ENCODE measurements at regions not wholly inside any gene's neighbourhood (a gene's known extent, or its start where the extent isn't known, plus 50 kb on each side); places are given as distances from the start of the nearest gene placed in this dataset.

DNA sequence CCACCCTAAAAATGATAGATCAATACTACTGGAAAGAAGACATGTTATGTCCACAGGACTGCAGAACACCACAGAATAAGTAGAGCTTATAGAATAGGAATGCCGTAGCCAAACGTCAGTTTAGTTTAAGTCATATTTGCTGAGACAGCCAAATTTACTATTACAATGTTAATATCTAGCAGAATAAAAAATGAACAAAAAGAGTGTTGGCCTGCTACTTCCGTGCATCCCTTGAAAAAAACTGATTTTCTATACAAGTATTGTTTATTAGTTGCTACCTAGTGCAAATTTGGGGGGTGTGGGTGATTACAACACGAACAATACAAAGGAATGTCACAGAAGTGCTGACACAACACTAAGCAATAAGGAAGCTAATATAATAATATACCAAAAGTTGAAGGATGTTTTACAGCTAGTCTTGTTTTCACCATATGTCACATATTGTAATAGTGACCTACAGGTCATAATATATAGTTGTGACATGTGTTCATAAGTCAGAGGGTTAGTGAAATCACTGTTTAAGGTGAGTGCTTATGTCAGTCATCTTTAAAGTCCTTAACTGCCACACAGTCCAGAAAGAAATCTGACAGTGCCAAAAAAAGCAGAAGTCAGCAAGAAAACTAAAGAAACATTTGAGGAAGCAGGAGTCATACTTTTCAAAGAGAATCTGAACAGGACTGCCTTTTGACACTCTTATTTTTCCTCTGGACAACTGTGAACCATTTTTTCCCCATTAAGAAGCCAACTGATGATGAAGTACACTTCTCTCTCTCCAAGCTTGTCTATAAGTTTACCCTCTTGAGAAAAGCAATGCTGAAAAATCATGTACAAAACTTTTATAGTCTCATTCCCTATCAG is 376.4 kb downstream of the ZEB2 start:
- DNase-seq, result no peak
- ATAC-seq (ENCODE audit: poor library complexity), result peak; percentile 43
- intact Hi-C loops (cut with DNase I), result no loop called here

DNA sequence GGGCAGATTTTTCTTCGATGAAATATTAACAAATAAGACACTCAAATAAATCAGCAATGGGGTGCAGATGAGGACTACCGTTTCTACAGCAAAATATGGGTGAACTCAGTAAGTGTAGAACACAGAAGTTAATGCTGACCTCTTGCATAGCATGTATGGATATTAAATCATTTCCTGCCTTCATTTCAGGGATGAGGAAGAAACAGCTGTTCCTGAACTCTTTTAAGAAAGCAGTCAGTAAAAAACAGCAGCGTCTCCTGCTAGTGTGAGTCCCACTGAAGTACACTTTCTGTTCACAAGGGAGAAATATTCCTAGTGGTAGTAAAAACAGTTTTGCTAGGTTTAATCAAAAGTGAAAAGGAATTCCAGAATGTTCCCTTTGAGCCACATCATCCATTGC is 379.0 kb downstream of the ZEB2 start:
- DNase-seq (no peak), ATAC-seq (ENCODE audit: poor library complexity) (no peak)
- intact Hi-C loops (cut with DNase I), result no loop called here

DNA sequence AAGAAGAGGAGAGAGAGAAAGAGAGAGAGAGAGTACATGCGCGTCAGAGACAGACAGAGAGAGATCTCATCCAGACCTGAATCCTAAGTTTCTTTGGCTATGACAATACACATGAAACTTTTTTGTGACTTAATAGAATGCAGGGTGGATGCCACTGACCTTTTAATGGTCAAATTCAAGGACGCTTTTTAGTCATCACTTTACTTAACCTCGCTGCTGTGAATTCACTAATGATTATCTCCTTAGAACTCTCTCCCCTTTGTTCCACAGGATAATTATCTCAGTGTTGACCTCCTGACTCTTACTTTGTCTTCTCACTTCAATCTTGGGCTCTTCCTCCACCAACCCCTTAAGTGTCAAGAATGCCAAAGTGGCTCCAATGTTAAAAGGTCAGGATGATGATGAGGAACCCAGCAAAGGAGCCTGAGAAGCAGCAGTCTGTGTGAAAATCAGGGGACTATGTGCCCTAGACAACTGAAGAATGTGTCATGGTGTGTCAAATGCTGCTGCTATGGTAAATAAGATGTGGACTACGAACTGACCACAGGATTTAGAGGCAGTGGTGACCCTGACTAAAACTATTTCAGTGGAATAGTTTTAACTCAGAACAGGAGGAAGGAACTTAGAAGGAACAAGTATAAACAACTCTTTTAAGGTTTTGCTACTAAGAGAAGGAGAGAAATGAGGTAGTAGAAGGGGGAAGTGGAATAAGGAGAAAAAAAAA is 382.1 kb downstream of the ZEB2 start:
- intact Hi-C loops (cut with DNase I), result no loop called here
- ATAC-seq (ENCODE audit: poor library complexity), result peak; percentile 20
- no peak for DNase-seq

DNA sequence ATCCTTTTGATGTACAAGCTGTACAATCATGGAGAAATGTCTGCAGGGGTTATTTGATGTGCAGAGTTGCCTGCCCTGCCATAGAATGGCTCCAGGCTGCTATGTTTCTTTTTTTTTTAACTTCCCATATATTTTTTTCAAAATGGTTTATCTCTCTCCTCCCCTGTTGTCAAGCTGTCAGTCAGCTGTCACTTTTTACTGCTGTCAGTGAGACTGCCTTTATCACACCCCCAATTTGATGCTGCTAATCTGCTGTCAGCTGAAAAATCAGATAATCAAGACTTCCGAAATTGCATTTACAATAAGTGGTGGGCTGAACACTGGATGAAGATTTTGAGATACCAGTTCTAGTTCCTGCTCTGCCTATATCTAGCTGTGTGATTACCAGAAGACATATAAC is 382.6 kb downstream of the ZEB2 start:
- DNase-seq, result no peak
- no peak for ATAC-seq (ENCODE audit: poor library complexity)
- intact Hi-C loops (cut with DNase I), result no loop called here

DNA sequence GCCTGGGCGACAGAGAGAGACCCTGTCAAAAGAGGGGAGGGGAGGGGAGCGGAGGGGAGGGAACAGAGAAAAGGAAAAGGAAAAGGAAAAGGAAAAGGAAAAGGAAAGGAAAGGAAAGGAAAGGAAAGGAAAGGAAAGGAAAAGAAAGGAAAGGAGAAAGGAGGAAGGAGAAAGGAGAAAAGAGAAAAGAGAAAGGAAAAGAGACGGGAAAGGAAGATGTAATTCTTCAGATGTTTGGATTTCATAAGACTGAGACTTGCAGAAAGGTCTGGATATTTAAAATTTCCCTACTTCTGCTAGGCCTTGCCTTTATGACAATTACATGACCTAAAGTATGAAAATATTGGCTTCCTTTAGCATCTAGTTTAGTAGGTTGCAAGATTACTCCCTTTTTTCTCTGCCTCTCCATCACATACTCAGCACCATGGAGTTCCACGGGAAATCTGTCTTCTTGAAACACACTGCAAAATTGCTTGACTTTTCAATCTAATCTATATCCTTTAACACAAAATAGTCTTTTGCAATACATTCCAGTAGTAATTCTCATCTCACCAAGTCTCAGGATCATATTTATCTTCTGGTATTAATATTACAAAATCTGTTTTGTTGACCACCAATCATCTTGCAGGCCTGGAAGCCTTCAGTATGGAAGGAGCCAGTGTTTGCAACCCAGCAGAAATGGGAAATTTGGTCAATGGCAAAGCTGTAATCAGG is 383.5 kb downstream of the ZEB2 start:
- intact Hi-C loops (cut with DNase I), result no loop called here
- ATAC-seq (ENCODE audit: poor library complexity) (no peak), DNase-seq (no peak)

DNA sequence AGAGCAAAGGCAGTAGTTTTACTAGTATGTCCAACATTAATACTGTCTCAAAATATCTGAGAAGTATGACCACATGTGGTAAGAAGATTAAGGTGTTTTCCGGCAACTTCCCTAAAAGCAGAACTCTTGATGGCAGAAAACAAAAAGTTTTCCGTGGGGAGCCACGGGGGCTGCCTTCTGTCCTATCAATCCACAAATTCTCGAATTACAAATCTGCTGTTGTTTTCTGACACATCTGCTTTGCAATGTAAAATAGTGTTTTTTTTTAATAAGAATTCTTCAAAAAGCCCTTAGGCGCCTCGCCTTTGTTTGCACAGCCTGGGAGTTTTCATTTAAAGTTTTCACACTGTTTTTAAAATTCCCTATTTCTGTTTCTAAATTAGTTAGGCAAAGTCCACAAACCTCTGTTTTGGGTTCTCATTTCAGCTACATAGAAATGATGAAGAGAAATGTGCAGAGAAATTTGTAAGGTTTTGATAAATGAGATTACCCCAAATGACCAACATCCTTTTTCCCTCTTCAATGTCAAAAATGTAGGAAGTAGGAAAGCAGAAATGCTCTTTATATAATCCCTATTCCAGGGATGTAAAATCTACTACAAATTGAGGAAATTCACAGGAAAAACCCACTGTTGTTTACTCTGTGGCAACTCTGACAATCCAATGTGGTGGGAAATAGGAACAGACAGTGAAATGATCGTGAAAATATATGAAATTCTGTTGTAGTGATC is 385.8 kb downstream of the ZEB2 start:
- ATAC-seq (ENCODE audit: poor library complexity), result no peak
- intact Hi-C loops (cut with DNase I), result no loop called here
- no peak for DNase-seq

DNA sequence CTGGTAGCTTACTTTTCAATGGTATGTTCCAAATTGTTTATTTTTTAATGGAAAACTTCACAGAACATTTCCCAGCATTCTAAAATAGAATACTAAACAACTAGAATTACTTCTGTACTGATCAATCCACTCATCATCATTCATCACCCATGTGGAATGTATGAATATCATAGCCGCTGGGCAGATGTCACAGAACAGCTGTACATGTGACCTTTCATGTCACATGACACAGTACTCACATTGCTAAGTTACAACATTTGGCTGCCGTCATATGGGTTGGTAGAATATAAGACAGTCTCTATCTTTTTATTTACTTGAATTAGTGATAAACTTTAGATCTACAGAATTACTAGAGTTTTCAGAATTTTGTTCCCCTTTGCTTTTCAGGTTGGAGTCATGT is 387.6 kb downstream of the ZEB2 start:
- intact Hi-C loops (cut with DNase I), result no loop called here
- no peak for DNase-seq

DNA sequence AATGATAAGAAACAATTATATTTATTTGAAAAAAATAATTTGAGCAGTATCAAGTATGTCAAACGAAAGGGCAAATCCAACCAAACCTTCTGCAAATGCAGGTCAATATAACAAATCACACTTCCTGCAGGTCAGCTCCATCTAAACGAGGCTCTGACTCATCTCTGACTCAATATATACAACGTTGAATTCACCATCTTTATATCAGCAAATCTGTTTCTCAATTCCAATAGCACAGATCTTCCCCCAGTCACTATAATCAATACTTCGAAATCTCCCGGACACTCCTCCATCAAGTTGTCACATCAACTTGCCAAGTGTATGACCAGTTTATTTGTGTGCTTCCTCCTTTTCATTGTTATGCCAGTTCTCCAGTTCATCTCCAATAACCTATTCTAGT is 388.9 kb downstream of the ZEB2 start:
- intact Hi-C loops (cut with DNase I), result no loop called here
- DNase-seq, result no peak
- ATAC-seq (ENCODE audit: poor library complexity), result no peak

More for the DNA sequence above, 387.6 kb downstream of the ZEB2 start:
- no peak for ATAC-seq (ENCODE audit: poor library complexity)

DNA sequence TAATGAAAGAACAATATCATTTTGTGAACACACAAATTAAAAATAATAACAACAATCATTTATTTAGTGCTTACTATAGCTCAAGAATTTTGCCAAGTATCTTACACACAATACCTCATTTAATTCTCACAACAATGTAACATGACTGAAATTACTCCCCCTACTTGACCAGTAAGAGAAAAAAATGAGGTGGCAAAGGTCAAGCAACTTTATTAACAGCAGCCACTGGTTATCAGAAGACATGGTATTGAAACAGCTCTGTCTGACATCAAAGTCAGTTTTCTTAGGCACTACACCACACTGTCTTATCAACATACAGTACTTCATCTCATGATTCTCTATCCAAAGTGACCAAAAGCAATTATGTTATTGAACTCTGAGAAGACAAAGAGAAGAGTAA is 389.4 kb downstream of the ZEB2 start:
- intact Hi-C loops (cut with DNase I), result no loop called here
- ATAC-seq (ENCODE audit: poor library complexity), result no peak
- DNase-seq, result no peak

DNA sequence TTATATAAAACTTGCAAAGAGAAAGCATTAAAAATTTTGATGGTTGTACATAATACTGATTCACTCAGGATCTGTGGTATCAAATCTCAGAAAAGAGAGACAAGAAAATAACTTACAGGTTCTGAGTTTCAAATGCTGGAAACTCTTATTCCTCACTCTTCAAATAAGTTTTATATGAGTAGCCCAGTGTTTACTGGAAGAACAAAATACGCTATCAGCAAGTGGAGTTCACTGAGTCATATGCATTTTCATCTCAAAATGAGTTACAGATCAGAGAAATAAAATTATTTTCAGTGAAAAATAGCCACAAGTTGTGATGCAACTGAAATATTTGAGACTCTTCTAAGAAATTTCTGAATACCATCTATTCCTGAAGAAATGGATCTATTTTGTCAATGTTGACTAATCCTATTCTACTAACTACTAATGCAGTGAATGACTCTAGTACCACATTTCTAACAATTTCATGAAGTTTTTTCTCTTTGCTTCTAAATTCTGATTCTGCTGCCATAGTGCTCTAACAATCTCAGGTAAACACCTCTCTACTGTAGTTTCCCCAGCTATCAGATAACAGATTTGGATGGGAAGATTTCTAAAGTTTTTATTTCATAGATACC is 391.7 kb downstream of the ZEB2 start:
- DNase-seq, result no peak
- ATAC-seq (ENCODE audit: poor library complexity), result no peak
- intact Hi-C loops (cut with DNase I), result no loop called here

DNA sequence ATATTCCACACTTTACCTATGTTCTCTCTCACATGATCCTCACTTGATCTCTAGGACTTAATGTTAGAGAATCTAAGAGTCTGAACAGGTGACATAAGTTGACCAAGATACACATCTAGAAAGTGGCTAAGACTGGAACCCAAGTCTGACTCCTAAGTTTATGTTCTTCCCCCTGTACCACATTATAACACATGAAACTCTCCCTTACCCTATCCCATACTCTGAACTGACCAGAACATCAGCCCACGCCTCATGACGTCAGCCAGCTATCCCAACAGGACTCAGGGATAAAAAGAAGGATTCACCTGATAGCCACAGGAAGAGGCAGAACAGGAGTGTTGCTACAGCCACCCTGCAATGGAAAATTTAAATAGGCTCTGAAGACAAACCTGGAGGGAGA is 392.2 kb downstream of the ZEB2 start:
- DNase-seq (no peak), ATAC-seq (ENCODE audit: poor library complexity) (no peak)
- intact Hi-C loops (cut with DNase I), result no loop called here

DNA sequence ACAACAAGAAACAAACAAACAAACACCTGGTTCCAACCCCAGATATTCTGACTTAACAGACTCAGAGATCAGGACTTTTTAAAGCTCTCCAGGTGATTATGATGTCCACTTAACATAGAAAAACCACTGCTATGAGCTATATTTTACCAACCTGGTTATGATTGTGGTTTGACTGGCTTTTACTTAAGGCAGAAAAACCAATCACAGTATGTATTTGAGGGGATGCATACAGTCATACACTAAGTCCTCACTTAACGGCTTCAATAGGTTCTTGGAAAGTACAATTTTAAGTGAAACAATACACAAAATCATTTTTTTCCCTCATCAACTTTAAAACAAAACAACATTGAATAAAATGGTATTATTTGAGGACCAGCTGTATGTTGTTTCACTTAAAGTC is 393.6 kb downstream of the ZEB2 start:
- ATAC-seq (ENCODE audit: poor library complexity) (no peak), DNase-seq (no peak)
- intact Hi-C loops (cut with DNase I), result no loop called here

DNA sequence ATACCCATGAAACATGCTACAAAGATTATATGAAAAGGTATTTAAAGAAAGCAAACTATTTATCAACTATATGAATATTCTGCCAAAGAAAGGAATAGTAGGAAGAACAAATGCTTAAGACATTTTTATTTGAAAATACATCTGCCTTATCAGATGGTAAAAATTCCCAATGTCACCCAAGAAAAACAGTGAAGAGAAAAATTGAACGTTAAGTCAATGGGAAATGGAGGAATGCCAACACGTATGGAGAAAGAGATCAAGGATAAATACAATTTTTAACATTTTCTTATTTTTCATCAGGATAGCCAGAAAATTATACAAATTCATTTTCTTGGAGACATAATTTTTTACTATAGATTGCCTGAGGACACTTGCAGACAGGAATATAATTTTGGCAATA is 394.2 kb downstream of the ZEB2 start:
- ATAC-seq (ENCODE audit: poor library complexity), result no peak
- intact Hi-C loops (cut with DNase I), result no loop called here
- DNase-seq, result no peak

DNA sequence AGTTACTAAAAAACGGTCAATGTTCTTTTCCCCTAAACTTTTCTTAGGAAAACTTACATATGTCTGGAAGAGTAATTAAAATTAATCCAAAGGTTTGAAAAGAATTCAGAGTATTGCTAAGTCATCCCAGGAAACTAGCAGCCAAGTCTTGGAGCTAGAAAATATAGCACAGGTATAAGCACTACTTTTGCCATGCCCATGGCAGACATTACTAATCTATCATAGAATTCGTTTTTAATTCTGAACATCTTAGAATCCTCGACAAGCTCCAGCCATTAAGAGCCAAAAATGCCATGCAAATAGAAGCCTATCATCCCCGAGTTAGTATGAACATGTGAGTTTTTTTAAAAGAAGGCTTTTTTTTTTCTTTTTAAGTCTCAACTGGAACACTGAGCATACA is 395.0 kb downstream of the ZEB2 start:
- ATAC-seq (ENCODE audit: poor library complexity) (no peak), DNase-seq (no peak)
- intact Hi-C loops (cut with DNase I), result no loop called here

DNA sequence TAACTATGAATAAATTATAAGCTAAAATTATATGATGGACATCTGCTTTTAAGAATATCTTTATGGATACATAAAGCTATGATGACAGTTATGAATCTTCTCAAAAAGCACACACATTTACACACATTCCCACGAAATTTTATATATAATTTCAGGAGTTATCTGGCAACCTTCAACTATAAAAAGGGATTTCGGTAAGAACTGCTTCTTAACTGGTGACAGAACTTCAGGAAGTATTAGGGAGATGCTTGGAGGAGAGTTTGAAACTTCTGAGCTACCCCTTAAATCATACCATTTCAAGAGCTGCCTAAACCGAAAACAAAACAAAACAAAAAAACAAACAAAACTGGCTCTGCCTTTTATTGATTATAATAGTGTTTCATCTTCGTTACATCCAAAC is 399.4 kb downstream of the ZEB2 start:
- intact Hi-C loops (cut with DNase I), result no loop called here
- ATAC-seq (ENCODE audit: poor library complexity), result no peak
- DNase-seq, result no peak

DNA sequence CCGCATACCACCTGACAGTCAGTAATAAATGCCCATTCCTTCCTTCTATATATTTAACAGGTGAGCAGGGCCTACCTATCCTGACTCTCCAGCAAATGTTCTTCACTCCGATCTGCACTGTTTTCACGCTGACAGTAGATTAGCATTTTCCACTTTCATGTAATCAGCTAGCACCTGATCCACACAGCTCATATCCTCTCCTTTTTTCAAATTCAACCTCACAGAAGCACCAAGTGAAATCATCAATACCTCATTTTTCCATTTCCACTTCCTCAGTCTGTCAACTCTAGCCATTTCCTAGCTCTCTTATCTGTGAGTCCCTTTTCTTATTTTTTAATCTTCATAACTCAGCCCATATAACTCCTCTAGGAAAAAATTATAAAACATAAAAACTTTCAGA is 402.8 kb downstream of the ZEB2 start:
- DNase-seq (no peak), ATAC-seq (ENCODE audit: poor library complexity) (no peak)
- intact Hi-C loops (cut with DNase I), result no loop called here

DNA sequence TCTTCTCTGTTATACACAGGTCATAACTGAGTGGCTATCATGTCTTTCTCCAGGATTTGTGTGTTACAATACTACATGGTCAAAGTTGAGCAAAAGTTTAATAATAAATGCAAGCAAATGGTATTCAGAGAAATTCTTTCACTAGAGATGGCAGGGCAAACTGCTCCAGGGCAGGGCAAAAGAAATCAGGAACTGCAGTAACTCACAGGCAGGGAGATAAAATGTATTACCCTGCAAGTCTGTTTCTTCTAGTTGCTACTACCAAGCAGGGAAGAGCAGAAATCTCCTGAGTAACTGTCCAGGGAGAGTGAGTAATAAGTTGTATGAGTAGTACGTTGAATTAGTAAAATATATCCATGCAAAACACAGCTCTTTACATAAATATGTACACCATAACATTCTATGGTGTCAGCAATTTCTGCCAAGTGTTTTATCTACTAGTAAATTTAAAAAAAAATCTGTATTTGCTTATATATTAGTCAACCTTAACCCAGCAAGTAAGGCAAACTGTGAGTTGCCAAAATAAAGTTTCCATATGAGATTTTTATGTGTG is 404.1 kb downstream of the ZEB2 start:
- DNase-seq (no peak), ATAC-seq (ENCODE audit: poor library complexity) (no peak)
- intact Hi-C loops (cut with DNase I), result no loop called here

DNA sequence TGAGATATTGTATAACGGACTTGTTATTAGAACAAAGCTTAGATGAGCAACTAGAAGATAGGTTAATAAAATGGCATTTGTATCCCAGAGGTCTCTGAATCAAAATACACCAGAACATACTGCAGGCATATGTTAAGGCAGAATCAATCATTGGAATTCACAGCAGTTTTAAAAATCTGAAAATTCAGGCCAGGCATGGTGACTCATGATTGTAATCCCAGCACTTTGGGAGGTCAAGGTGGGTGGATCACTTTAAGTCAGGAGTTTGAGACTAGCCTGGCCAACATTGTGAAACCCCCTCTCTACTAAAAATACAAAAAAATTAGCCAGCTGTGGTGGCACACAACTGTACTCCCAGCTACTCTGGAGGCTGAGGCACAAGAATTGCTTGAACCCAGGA is 405.2 kb downstream of the ZEB2 start:
- intact Hi-C loops (cut with DNase I), result no loop called here
- DNase-seq, result no peak
- ATAC-seq (ENCODE audit: poor library complexity), result no peak

DNA sequence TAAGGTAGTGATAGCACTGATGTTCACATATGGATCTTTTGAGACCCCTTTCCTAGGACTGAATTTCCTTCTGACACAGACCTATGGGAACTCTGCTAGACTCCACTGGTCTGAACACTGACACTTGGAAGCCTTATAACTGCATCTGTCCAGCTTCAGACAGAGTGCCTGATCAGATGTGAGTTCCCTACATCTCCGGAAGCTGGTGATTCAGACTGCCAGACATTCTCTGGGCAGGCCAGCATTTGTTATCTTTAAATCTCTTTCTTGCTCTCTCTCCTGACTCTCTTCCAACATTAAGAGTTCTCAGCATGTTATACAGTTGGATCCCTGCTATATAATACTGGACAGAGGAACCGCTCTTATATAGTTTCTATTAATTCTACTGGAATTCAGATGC is 408.5 kb downstream of the ZEB2 start:
- no peak for ATAC-seq (ENCODE audit: poor library complexity)
- DNase-seq, result no peak
- intact Hi-C loops (cut with DNase I), result no loop called here
